HG03558 (cell line): ENCODE measurements at regions not wholly inside any gene's neighbourhood (a gene's known extent, or its start where the extent isn't known, plus 50 kb on each side); places are given as distances from the start of the nearest gene placed in this dataset.

Source experiments
- ATAC-seq: cut with Tn5 transposase; IDR thresholded peaks from one replicate; pipeline ENCODE4 v1.9.1; 2021; ENCODE audit warnings: moderate number of reproducible peaks; ENCODE audit not compliant: unreplicated experiment; ENCODE audit errors: extremely low read depth

DNA sequence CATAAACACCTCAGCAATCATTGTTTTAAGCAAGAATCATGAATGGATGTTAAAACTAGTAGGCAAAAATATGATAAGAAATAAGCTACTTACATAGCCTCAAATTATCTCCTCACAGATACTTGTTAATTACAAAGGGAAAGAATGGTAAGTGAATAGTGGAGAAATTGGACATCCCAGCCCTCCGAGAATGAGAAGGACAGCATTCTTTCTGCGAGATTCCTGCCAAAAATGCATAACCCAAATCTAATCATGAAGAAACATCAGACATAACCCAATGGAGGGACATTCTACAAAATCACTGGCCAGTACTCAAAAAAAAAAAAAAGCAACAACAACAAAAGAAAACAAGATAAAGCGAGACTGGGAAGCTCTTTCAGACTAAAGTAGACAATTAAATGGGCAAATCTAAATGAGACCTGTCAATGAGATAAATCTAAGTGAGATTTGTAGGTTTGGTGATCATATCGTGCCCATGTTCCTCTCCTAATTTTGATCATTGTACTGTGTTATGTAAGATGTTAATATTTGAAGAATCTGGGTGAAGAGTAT is 57.9 kb upstream of the GLI2 start:
- no peak for ATAC-seq

DNA sequence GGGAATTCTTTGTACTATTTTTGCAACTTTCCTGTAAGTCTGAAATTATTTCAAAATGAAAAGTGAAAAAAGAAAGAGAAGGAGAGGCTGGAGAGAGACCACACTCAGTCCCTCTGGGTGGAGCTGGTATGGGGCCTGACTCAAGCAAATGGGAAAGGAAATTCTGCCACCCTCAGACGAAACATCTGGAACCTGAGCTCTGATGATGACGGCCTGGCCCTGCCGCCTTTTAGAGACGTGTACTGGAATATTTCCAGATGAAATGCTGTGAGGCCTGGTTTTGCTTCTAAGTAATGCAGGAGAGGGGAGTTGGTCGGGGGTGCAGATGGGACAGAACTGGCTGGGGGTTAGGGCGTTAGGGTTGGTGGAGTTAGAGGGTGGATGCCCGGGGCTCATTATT is 57.4 kb upstream of the GLI2 start:
- no peak for ATAC-seq

DNA sequence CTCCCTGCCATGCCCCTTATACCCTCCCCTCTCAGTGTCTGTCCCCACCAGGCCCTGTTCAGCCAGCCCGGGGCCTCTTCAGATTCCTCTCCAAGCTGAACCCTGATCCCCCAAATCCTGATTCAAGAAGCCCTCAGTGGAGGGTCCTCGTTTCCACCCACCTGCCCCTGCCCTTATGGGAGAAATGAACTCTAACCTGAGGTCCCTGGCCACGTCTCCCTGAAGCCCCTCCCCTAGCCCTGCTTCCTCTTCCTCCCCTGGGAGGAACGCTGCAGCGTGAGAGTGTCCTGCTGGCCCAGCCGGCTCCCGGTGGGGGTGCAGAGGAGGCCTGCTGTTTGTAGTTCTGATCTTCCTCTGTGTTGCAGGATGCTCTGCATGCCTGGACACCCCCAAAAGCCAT is 56.7 kb upstream of the GLI2 start:
- no peak for ATAC-seq

DNA sequence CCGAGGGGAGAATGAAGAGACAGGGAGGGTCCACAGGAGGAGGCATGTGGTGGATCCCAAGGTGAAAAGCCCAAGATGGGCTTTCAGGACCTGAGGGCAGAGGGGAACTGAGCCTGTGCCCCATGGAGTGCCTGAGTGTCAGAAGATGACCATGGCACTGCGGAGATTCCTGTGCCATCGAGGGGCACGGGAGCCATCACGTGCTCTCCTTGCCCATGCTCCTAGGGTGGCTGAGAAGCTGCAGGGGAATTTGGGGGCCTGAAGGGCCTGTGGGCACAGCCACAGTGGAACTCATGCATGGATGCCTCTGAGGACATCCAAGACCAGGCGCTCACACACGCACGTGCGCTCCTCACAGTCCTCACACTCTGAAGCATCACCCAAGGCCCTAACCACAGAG is 56.1 kb upstream of the GLI2 start:
- ATAC-seq = no peak

DNA sequence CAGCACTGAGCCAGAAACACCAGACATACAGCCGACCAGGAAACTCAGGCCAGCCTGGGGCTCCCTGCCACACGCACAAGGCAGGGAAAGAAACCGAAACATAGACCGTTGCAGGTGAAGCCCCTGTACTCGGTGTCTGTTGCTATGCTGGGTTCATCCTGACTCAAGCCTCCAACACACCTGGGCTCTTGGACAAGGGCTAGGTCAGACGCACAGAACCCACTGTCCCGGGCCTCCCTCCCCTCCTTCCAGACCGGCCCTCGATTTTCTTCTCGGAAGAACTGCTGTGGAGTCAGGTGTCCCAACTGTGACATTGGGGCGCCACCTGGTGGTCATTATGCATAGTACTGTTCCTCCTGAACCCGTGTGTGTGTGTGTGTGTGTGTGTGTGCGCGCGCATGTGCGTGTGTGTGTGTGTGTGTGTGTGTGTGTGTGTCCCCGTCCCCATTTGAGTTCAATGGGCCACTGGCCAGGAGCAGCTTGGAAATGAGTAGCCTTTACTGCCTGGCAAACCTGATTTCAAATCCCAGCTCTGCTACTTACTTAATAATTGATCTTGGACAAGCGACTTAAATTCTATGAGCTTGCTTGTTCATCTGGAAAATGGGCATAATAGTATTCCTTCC is 55.4 kb upstream of the GLI2 start:
- peak; percentile 66 for ATAC-seq

DNA sequence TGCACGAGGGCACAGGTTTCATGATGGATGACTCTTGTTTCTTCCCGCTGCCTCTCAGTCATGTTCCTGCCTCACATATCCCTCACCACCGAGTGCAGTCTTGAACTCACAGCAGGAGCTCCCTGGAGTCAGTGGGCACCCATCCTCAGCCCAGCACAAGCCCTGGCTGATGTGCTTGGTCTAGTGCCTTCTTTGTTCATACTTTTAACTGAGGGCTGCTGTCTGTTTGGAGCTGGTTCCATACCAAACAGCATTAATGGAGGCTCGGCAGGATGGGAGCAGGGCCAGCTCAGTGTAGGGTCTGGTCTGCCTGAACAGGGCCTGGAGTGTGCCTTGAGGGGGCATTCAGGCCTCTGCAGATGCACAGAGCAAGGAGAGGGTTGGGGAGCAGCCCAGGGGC is 54.5 kb upstream of the GLI2 start:
- no peak for ATAC-seq

DNA sequence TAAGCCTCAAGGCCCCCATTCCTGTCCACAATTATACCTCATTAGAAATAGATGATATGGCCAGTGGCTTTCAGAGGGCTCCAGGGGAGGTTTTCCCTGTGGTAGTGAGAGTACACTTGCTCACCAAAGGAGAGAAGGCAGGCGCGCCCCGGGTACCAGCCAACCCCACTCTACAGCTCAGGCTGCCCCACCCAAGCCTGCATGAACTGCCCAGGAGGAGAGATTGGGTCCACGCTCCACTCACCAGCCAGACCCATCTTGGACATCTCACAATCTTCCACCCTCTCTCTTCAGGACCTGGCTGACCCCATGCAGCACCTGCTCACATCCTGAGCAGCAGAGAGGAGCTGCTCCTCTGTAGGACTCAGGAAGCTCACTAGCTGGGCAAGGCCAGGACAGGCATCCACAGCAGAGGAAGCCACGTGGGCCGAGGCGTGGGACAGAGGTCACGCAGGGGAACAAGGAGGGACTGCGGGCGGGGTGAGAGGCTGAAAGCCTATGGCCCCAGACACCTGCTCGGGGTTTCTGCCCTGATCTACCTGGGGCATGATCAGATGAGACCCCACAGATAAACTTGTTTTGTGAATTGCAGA is 53.9 kb upstream of the GLI2 start:
- ATAC-seq = no peak

DNA sequence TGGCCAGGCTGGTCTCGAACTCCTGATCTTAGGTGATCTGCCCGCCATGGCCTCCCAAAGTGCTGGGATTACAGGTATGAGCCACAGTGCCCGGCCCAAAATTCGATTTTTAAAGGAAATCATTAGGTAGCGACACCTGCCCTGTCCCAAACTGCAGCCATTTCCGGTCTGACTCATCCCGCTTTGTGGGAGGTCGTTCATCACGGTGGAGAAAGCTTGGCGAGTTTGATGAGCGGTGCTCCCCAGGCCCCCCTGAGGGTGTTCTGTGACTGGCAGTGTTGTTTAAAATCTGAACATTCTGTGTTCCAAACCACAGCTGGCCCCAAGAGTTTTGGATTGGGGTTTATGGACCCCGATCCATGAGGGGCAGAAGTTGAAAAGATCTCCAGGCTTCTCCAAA is 53.0 kb upstream of the GLI2 start:
- ATAC-seq = no peak

DNA sequence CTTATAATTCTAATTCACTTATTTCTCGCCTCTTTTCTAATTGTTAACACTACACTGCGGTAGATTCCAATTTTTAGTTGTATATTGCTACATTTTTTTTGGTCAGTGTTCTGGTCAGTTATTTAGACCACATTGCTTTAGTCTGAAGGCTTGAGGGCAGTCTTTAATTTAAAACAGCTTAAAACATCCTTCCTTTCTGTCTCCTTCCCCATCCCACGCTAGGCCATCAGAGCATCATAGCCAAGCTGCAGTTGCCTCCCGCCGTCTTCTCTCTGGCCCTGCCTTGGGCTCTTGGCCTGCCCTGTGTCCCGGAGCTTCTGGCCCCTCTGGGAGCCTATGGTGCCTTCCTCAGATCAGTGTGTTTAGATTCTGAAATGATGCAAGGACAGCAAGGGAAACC is 52.6 kb upstream of the GLI2 start:
- no peak for ATAC-seq

DNA sequence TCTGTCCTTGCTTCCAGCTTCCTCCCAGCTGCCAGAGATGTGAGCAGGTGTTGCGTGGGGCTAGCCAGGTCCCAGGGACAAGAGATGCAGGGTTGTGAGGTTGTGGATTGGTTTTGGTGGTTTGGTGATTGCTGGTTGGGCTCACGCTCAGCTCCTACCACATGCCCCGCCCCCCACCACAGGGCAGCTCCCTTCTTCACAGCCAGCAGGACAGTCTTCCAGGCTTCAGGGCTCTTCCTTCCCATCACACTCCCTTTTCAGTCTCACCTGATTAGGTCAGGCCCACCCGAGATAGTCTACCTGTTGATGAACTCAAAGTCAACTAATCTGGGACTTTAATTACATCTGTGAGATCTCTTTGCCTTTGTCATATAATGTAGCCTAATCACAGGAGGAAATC is 52.0 kb upstream of the GLI2 start:
- ATAC-seq = no peak

DNA sequence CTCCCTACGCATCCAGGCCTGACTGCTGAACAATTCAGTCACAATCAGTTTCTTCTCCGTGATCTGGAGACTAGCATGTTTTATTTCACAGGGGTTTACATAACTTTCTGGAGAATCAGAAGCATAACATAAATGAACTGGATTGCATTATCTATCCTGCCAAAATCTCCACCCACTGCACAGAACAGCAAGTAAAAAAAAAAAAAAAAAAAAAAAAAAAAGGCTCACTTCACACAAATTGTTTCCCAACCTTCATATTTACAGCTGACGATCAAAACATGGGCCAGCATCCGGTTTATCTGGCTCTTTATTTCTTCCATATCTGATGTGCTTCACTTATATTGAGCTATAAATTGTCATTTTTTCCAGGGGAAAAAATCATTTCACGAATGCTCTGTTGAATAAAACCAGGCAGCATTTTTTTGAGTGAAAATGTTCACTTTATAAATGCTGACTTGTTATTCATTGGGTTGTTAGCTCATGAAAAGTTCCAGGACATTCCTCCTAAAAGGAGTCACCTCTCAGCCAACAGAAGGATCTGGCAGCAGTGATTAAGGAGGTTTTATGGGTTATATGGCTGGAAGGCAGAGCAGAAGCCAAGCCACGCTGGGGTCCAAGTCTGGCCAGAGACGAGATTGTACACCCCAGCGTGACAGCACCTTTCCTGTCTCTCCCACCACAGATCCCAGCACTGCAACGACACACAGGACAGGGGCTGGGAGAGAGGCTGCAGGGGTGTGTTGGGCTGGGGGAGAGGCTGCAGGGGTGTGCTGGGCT is 51.2 kb upstream of the GLI2 start:
- ATAC-seq = no peak

DNA sequence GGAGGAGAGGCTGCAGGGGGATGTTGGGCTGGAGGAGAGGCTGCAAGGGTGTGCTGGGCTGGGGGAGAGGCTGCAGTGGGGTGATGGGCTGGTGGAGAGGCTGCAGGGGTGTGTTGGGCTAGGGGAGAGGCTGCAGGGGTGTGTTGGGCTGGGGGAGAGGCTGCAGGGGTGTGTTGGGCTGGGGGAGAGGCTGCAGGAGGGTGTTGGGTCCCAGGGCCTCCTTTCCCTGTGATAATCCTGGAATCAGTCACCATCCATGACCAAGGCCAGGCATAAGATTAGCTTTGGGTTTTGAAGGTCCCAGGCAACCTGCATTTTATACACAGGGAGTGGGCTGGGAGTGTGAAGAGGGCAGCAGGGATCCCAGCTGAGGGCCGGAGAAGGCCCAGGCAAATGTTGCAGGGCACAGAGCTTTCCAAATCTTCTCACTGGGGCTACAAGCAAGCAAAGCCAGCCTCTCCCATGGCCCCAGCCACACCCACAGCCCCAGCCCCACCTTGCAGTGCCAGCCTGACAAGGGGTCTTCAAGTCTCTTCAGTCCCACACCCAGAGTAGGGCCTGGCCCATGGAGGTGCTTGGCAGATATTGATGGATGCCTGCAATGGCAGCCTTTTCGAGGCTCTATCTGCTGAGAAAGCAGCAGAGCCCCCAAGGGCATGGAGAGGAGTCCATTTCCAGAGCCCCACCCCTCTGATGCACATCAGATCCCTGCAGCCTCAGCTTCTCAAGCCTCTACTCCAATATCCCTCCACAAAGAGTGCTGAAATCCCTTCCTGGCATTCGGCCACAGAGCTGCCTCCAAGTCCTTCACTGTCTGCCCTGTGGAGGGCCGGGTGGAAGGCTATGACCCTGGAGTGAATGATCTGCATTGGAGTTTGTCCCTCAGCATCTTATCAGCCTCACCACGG is 50.3 kb upstream of the GLI2 start:
- ATAC-seq = no peak
